ENCODE measurements at regions not wholly inside any gene's neighbourhood (a gene's known extent, or its start where the extent isn't known, plus 50 kb on each side); places are given as distances from the start of the nearest gene placed in this dataset.

DNA sequence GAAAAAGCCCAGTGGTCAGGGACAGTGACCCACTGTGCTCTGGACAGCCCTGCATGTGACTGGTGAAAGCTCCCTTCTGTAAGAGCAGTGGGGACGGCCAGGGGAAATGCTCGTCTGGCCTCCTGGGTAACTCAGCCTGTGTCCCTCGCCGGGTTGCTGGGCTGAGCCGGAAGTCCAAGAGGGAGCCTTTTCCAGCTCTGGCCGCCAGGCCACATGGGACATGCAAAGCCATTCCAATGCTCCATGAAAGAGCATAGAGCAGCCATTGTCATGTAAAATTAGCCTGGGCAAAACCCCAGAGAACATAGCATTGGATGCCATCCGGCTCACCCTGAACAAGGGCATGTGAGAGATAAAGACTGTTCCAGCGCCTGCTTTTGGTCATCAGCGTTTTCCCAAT is 64.9 kb upstream of the ADRB1 start:
- Histone ChIP-seq H3K27me3 (ENCODE audit: control insufficient read depth in 3 of 3, insufficient read depth in 3 of 3, low read depth in 1 of 3, low read length in 3 of 3) (peaks cover 0 to 9% (median 0%) of the 10 kb centered on the region in 3 experiments), H2BK15ac (ENCODE audit: low read length) (no peak overlapping the region), H3K9me3 (replicated peaks in 1 of 2; ENCODE audit: control insufficient read depth in 2 of 2, insufficient read depth in 1 of 2, low read depth in 1 of 2, low read length in 2 of 2) (no peaks in the 10 kb centered on the region), H3K27ac (replicated peaks; ENCODE audit: low read length) (no peak overlapping the region), H2BK120ac (ENCODE audit: low read depth, low read length) (no peak overlapping the region), H2AFZ (ENCODE audit: low read length) (peak overlapping the region; percentile 30), H3K4ac (ENCODE audit: low read length) (no peak overlapping the region), H3K4me3 (ENCODE audit: low read length in 2 of 2) (no peak overlapping the region), H4K91ac (ENCODE audit: low read depth, low read length, poor library complexity) (no peak overlapping the region), H3K23ac (ENCODE audit: low read depth, low read length, poor library complexity) (no peak overlapping the region), H3K4me1 (ENCODE audit: control insufficient read depth in 2 of 2, insufficient read depth in 1 of 2, low read depth in 1 of 2, low read length in 2 of 2) (no peaks in the 10 kb centered on the region), H2BK12ac (ENCODE audit: low read length) (no peak overlapping the region), H4K8ac (ENCODE audit: low read depth, low read length) (no peak overlapping the region), H2BK5ac (ENCODE audit: low read length) (no peak overlapping the region), H3K4me2 (ENCODE audit: insufficient read depth, low read length, poor library complexity, severe bottlenecking) (no peak overlapping the region), H3K18ac (ENCODE audit: low read length) (peak overlapping the region; percentile 8), H2AK5ac (ENCODE audit: low read depth, low read length) (no peak overlapping the region), H3K79me1 (ENCODE audit: low read depth, low read length) (no peaks in the 10 kb centered on the region), H3K36me3 (replicated peaks in 1 of 2; ENCODE audit: control insufficient read depth in 2 of 2, insufficient read depth in 2 of 2, low read length in 2 of 2) (no peaks in the 10 kb centered on the region), H3K14ac (ENCODE audit: low read length) (no peak overlapping the region), H3K9ac (ENCODE audit: low read depth, low read length, poor library complexity) (no peak overlapping the region)
- DNase-seq (ENCODE audit: low spot score), result no peak
- WGBS, 2 donors (ENCODE audit: extremely low coverage in 2 of 2, insufficient read length in 2 of 2, insufficient replicate concordance in 1 of 2), result no CpG with 5 or more reads among the region's 9 CpGs

DNA sequence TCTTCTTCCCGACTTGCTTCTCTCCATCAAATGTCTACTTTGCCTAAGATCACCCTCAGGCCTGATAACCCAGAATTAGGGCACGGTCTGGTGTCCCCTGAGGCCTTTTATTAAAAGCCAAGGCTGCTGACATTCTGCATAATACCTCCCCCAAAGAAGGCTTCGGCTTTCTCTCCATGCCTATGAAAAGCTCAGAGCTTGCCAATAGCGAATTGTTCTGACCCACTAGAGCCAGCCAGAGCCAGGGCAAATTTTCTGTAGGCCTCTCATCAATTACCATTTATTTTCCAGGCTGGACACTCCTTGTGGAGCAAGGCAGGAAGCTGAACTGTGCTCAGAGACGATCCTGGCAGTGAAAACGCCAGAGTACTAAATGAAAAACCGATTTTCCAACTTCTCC is 64.3 kb upstream of the ADRB1 start:
- no peaks in the 10 kb centered on the region for H3K79me1 ChIP-seq (ENCODE audit: low read depth, low read length)
- H4K91ac ChIP-seq (ENCODE audit: low read depth, low read length, poor library complexity), result no peak overlapping the region
- no peak overlapping the region for H3K18ac ChIP-seq (ENCODE audit: low read length)
- no peak overlapping the region for H2BK15ac ChIP-seq (ENCODE audit: low read length)
- no peak overlapping the region for H3K23ac ChIP-seq (ENCODE audit: low read depth, low read length, poor library complexity)
- H3K9me3 ChIP-seq (replicated peaks in 1 of 2; ENCODE audit: control insufficient read depth in 2 of 2, insufficient read depth in 1 of 2, low read depth in 1 of 2, low read length in 2 of 2), result no peaks in the 10 kb centered on the region
- no peak overlapping the region for H3K4me2 ChIP-seq (ENCODE audit: insufficient read depth, low read length, poor library complexity, severe bottlenecking)
- H2BK5ac ChIP-seq (ENCODE audit: low read length), result no peak overlapping the region
- WGBS, 2 donors (ENCODE audit: extremely low coverage in 2 of 2, insufficient read length in 2 of 2, insufficient replicate concordance in 1 of 2), result no CpG with 5 or more reads among the region's 7 CpGs
- peaks cover 0 to 8% (median 0%) of the 10 kb centered on the region in 3 experiments for H3K27me3 ChIP-seq (ENCODE audit: control insufficient read depth in 3 of 3, insufficient read depth in 3 of 3, low read depth in 1 of 3, low read length in 3 of 3)
- H2AFZ ChIP-seq (ENCODE audit: low read length), result peak overlapping the region; percentile 30
- H3K4me1 ChIP-seq (ENCODE audit: control insufficient read depth in 2 of 2, insufficient read depth in 1 of 2, low read depth in 1 of 2, low read length in 2 of 2), result no peaks in the 10 kb centered on the region
- DNase-seq (ENCODE audit: low spot score), result no peak
- no peak overlapping the region for H2AK5ac ChIP-seq (ENCODE audit: low read depth, low read length)
- no peak overlapping the region for H3K27ac ChIP-seq (replicated peaks; ENCODE audit: low read length)
- H2BK12ac ChIP-seq (ENCODE audit: low read length), result no peak overlapping the region
- H4K8ac ChIP-seq (ENCODE audit: low read depth, low read length), result no peak overlapping the region
- no peak overlapping the region for H3K4ac ChIP-seq (ENCODE audit: low read length)
- H3K9ac ChIP-seq (ENCODE audit: low read depth, low read length, poor library complexity), result no peak overlapping the region
- H2BK120ac ChIP-seq (ENCODE audit: low read depth, low read length), result no peak overlapping the region
- H3K4me3 ChIP-seq (ENCODE audit: low read length in 2 of 2), result no peak overlapping the region
- H3K14ac ChIP-seq (ENCODE audit: low read length), result no peak overlapping the region
- no peaks in the 10 kb centered on the region for H3K36me3 ChIP-seq (replicated peaks in 1 of 2; ENCODE audit: control insufficient read depth in 2 of 2, insufficient read depth in 2 of 2, low read length in 2 of 2)

DNA sequence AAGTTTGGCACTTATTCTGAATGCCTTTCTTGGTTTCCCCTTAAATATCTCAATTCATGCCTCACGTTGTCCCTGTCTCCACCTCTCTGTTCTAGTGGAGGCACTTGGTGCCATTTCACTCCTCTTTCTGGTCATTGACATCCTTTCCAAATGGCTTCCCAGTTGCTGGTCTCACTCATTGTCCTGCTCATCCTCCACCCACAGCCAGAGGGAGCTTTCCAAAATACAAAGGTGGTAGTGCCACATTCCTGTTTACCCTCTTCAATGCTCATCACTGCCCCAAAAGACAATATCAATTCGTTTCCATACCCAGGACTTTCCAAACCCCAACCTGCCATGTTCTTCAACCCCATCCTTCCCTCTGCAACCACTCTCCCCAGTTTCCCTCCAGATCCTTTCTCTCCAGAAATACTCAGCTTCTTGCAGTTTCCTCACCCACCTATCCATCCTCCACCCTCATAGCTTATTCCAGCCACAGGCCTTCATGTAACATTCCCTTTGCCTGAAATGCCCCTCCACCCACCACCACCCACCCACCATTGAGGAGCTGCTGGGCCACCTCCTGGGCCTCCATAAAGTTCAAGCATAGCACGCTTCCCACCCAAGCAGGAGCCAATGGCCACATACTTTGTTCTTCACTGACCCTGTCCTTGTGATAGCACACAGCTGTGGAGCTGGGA is 63.1 kb upstream of the ADRB1 start:
- Histone ChIP-seq H3K27ac (replicated peaks; ENCODE audit: low read length) (no peak overlapping the region), H3K27me3 (ENCODE audit: control insufficient read depth in 3 of 3, insufficient read depth in 3 of 3, low read depth in 1 of 3, low read length in 3 of 3) (peaks cover 0 to 8% (median 0%) of the 10 kb centered on the region in 3 experiments), H2BK15ac (ENCODE audit: low read length) (no peak overlapping the region), H2AK5ac (ENCODE audit: low read depth, low read length) (no peak overlapping the region), H2BK120ac (ENCODE audit: low read depth, low read length) (no peak overlapping the region), H3K4me3 (ENCODE audit: low read length in 2 of 2) (no peak overlapping the region), H3K23ac (ENCODE audit: low read depth, low read length, poor library complexity) (no peak overlapping the region), H3K4me2 (ENCODE audit: insufficient read depth, low read length, poor library complexity, severe bottlenecking) (no peak overlapping the region), H2BK12ac (ENCODE audit: low read length) (no peak overlapping the region), H3K79me1 (ENCODE audit: low read depth, low read length) (no peaks in the 10 kb centered on the region), H3K14ac (ENCODE audit: low read length) (no peak overlapping the region), H4K91ac (ENCODE audit: low read depth, low read length, poor library complexity) (no peak overlapping the region), H2BK5ac (ENCODE audit: low read length) (no peak overlapping the region), H3K4me1 (ENCODE audit: control insufficient read depth in 2 of 2, insufficient read depth in 1 of 2, low read depth in 1 of 2, low read length in 2 of 2) (peaks cover 3 to 4% of the 10 kb centered on the region in 2 donors), H3K9me3 (replicated peaks in 1 of 2; ENCODE audit: control insufficient read depth in 2 of 2, insufficient read depth in 1 of 2, low read depth in 1 of 2, low read length in 2 of 2) (no peaks in the 10 kb centered on the region), H3K36me3 (replicated peaks in 1 of 2; ENCODE audit: control insufficient read depth in 2 of 2, insufficient read depth in 2 of 2, low read length in 2 of 2) (no peaks in the 10 kb centered on the region), H3K9ac (ENCODE audit: low read depth, low read length, poor library complexity) (no peak overlapping the region), H3K18ac (ENCODE audit: low read length) (no peak overlapping the region), H4K8ac (ENCODE audit: low read depth, low read length) (no peak overlapping the region), H2AFZ (ENCODE audit: low read length) (no peak overlapping the region), H3K4ac (ENCODE audit: low read length) (no peak overlapping the region)
- no peak for DNase-seq (ENCODE audit: low spot score)
- WGBS, 2 donors (ENCODE audit: extremely low coverage in 2 of 2, insufficient read length in 2 of 2, insufficient replicate concordance in 1 of 2), result no CpG with 5 or more reads among the region's 3 CpGs

DNA sequence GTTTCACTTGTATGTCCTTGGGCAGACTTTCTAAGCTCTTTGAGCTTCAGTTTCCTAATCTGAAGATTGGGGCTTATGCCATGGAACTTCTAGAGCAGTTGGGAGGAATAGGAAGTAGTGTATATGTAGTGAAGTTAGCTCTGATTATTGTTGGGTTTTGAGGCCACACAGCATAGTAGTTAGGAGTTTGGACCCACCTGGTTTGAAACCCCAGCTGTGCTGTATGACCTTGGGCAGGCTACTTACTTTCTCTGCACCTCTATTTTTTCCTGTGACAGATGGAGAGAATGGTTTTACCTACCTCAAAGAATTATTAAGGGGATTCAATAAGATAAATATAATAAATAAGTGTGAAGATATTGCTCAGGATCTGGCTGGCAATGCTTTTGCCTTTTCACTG is 61.4 kb upstream of the ADRB1 start:
- no peak overlapping the region for H3K4ac ChIP-seq (ENCODE audit: low read length)
- H4K91ac ChIP-seq (ENCODE audit: low read depth, low read length, poor library complexity), result no peak overlapping the region
- H3K36me3 ChIP-seq (replicated peaks in 1 of 2; ENCODE audit: control insufficient read depth in 2 of 2, insufficient read depth in 2 of 2, low read length in 2 of 2), result no peaks in the 10 kb centered on the region
- H4K8ac ChIP-seq (ENCODE audit: low read depth, low read length), result no peak overlapping the region
- H3K79me1 ChIP-seq (ENCODE audit: low read depth, low read length), result no peaks in the 10 kb centered on the region
- no peak overlapping the region for H3K14ac ChIP-seq (ENCODE audit: low read length)
- H2AK5ac ChIP-seq (ENCODE audit: low read depth, low read length), result no peak overlapping the region
- peaks cover 3 to 4% of the 10 kb centered on the region in 2 donors for H3K4me1 ChIP-seq (ENCODE audit: control insufficient read depth in 2 of 2, insufficient read depth in 1 of 2, low read depth in 1 of 2, low read length in 2 of 2)
- no peak overlapping the region for H3K4me2 ChIP-seq (ENCODE audit: insufficient read depth, low read length, poor library complexity, severe bottlenecking)
- no peak overlapping the region for H2AFZ ChIP-seq (ENCODE audit: low read length)
- H2BK5ac ChIP-seq (ENCODE audit: low read length), result no peak overlapping the region
- no peak overlapping the region for H2BK120ac ChIP-seq (ENCODE audit: low read depth, low read length)
- no peak overlapping the region for H3K9ac ChIP-seq (ENCODE audit: low read depth, low read length, poor library complexity)
- peaks cover 0 to 9% (median 0%) of the 10 kb centered on the region in 3 experiments for H3K27me3 ChIP-seq (ENCODE audit: control insufficient read depth in 3 of 3, insufficient read depth in 3 of 3, low read depth in 1 of 3, low read length in 3 of 3)
- H3K4me3 ChIP-seq (ENCODE audit: low read length in 2 of 2), result no peak overlapping the region
- no peak overlapping the region for H2BK15ac ChIP-seq (ENCODE audit: low read length)
- no peak overlapping the region for H2BK12ac ChIP-seq (ENCODE audit: low read length)
- no peak overlapping the region for H3K23ac ChIP-seq (ENCODE audit: low read depth, low read length, poor library complexity)
- H3K18ac ChIP-seq (ENCODE audit: low read length), result no peak overlapping the region
- no peak overlapping the region for H3K27ac ChIP-seq (replicated peaks; ENCODE audit: low read length)
- DNase-seq (ENCODE audit: low spot score), result no peak
- no peaks in the 10 kb centered on the region for H3K9me3 ChIP-seq (replicated peaks in 1 of 2; ENCODE audit: control insufficient read depth in 2 of 2, insufficient read depth in 1 of 2, low read depth in 1 of 2, low read length in 2 of 2)
